ENCODE measurements at regions not wholly inside any gene's neighbourhood (a gene's known extent, or its start where the extent isn't known, plus 50 kb on each side); places are given as distances from the start of the nearest gene placed in this dataset.

- H4K20me1 ChIP-seq (replicated peaks; ENCODE audit: control insufficient read depth, extremely low read depth, insufficient read depth, low read length): no peaks in the 10 kb centered on the region
- ChIA-PET POLR2A (no interaction called here), CTCF (interaction anchor here (0.9 kb wide), 1 partner anchor 131 kb away, joined by 3 read pairs; no protein-coding TSS in a partner anchor)
- BruUV-seq (replicated peaks): no TSS peak
- TF ChIP-seq EZH2 (IDR thresholded peaks at IDR 0.05; ENCODE audit: borderline replicate concordance, low read depth, low read length, severe bottlenecking) (no peak), POLR2A (IDR thresholded peaks at IDR 0.05; ENCODE audit: low read depth, low read length) (no peak), CTCF (IDR thresholded peaks at IDR 0.05; ENCODE audit: extremely low read depth in 1 of 2, insufficient read depth in 1 of 2, low read depth in 1 of 2, low read length in 2 of 2) (no peak), FOS (IDR thresholded peaks at IDR 0.05; ENCODE audit: borderline replicate concordance, insufficient read depth, low read length) (no peak), POLR2AphosphoS5 (IDR thresholded peaks at IDR 0.05; ENCODE audit: insufficient read depth, low read depth, low read length) (no peak), JUN (IDR thresholded peaks at IDR 0.05; ENCODE audit: borderline replicate concordance, insufficient read depth, insufficient read length, low read depth) (no peak)
- intact Hi-C loops (cut with micrococcal nuclease) (no loop called here), dilution Hi-C loops (cut with MboI; ENCODE audit: extremely low pct_ligation_motif_present, low sequenced_read_pairs) (no loop called here)
- no peaks in the 10 kb centered on the region for H3K79me2 ChIP-seq (ENCODE audit: control insufficient read depth, insufficient read depth, low read length)
- no peak overlapping the region for H3K27ac ChIP-seq (ENCODE audit: insufficient read depth, low read depth, low read length)
- H3K9ac ChIP-seq (replicated peaks; ENCODE audit: extremely low read depth, insufficient read depth, low read length): no peak overlapping the region
- no peaks in the 10 kb centered on the region for H3K36me3 ChIP-seq (ENCODE audit: control insufficient read depth in 2 of 2, extremely low read depth in 1 of 2, insufficient read depth in 2 of 2, low read length in 2 of 2)
- H3K4me3 ChIP-seq (replicated peaks in 1 of 3; ENCODE audit: insufficient read depth in 1 of 3, low read depth in 1 of 3, low read length in 3 of 3): no peak overlapping the region
- DNase-seq (ENCODE audit: low read depth, low spot score) (no peak), FAIRE-seq (no peak)
- H2AFZ ChIP-seq (ENCODE audit: low read depth, low read length): no peak overlapping the region
- H3K4me1 ChIP-seq (ENCODE audit: control insufficient read depth, extremely low read depth, insufficient read depth, low read length): no peaks in the 10 kb centered on the region
- H3K27me3 ChIP-seq (ENCODE audit: control insufficient read depth in 2 of 2, insufficient read depth in 2 of 2, low read length in 2 of 2): no peaks in the 10 kb centered on the region
- H3K9me3 ChIP-seq (replicated peaks; ENCODE audit: control insufficient read depth, insufficient read depth, low read length): no peaks in the 10 kb centered on the region
- H3K4me2 ChIP-seq (ENCODE audit: insufficient read depth, low read length): no peak overlapping the region
- H3K9me1 ChIP-seq (replicated peaks; ENCODE audit: control insufficient read depth, extremely low read depth, insufficient read depth, low read length): no peaks in the 10 kb centered on the region
Measured at GRCh38 chr12:85690146-85690545, 146.1 kb downstream of the RASSF9 start.
